SU-DHL-6 (cell line): ENCODE measurements at regions not wholly inside any gene's neighbourhood (a gene's known extent, or its start where the extent isn't known, plus 50 kb on each side); places are given as distances from the start of the nearest gene placed in this dataset.

Experiments
- H2AFZ ChIP-seq: fragments of 200-600 bp; sonication (generic); 2 replicates; pipeline ENCODE4 v1.6.1; 2014; ENCODE audit warnings: low read depth, mild to moderate bottlenecking, moderate library complexity, mixed read lengths, antibody characterized with exemption, low read length; ENCODE audit not compliant: severe bottlenecking
- H3F3A ChIP-seq: fragments of 200-600 bp; shearing (Covaris generic); 2 replicates; pipeline ENCODE4 v1.6.0; 2016; ENCODE audit warnings: antibody characterized with exemption, mild to moderate bottlenecking; ENCODE audit not compliant: insufficient read depth
- H3K27ac ChIP-seq: fragments of 200-600 bp; sonication (generic); 2 replicates; pipeline ENCODE4 v1.5.1; 2016; ENCODE audit warnings: low read depth, mild to moderate bottlenecking, low read length, moderate library complexity, mixed read lengths
- H3K27me3 ChIP-seq: fragments of 200-600 bp; sonication (generic), shearing (Covaris generic); 2 replicates; pipeline ENCODE4 v1.6.0; 2014; ENCODE audit warnings: mild to moderate bottlenecking, low read length
- H3K36me3 ChIP-seq: fragments of 200-600 bp; sonication (generic); 2 replicates; pipeline ENCODE4 v1.6.1; 2014; ENCODE audit warnings: mild to moderate bottlenecking, low read length, mixed read lengths
- H3K4me2 ChIP-seq: fragments of 300-600, 200-600 bp; shearing (Covaris generic), sonication (generic); 2 replicates; pipeline ENCODE4 v1.6.0; 2014; ENCODE audit warnings: low read length, low read depth, mild to moderate bottlenecking; ENCODE audit not compliant: poor library complexity, severe bottlenecking
- H3K4me3 ChIP-seq: fragments of 200-600 bp; sonication (generic); 2 replicates; pipeline ENCODE4 v1.5.1; 2014; ENCODE audit warnings: antibody characterized with exemption, low read length, mild to moderate bottlenecking, mixed read lengths; ENCODE audit not compliant: insufficient read depth, poor library complexity, severe bottlenecking
- H3K79me2 ChIP-seq: fragments of 200-600 bp; sonication (generic); 2 replicates; pipeline ENCODE4 v1.6.1; 2014; ENCODE audit warnings: mild to moderate bottlenecking, low read length, moderate library complexity; ENCODE audit not compliant: insufficient read depth
- H3K9ac ChIP-seq: fragments of 200-600 bp; sonication (generic); 2 replicates; pipeline ENCODE4 v1.7.0; 2014; ENCODE audit warnings: mild to moderate bottlenecking, low read length
- H3K9me2 ChIP-seq: fragments of 200-600 bp; sonication (generic); replicated peaks from 2 replicates; pipeline ENCODE4 v1.6.1; 2014; ENCODE audit warnings: low read length; ENCODE audit not compliant: insufficient read depth
- H3K9me3 ChIP-seq: fragments of 200-600 bp; sonication (generic); 2 replicates; pipeline ENCODE4 v1.6.1; 2014; ENCODE audit warnings: low read length, mixed read lengths; ENCODE audit not compliant: insufficient read depth
- H4K20me1 ChIP-seq: fragments of 200-600 bp; sonication (generic); 2 replicates; pipeline ENCODE4 v1.6.1; 2014; ENCODE audit warnings: low read depth, mild to moderate bottlenecking, antibody characterized with exemption, low read length, moderate library complexity, mixed read lengths
- EZH2phosphoT487 ChIP-seq: fragments of 200-600 bp; sonication (generic), shearing (Covaris generic); conservative IDR thresholded peaks from 2 replicates; pipeline ENCODE4 v1.6.1; 2018; ENCODE audit warnings: mild to moderate bottlenecking, antibody characterized with exemption, low read length, moderate library complexity, mixed read lengths
- TF ChIP-seq, protein P1 (sequence below): fragments of 200-600 bp; sonication (generic); IDR thresholded peaks from one replicate; pipeline ENCODE4 v1.5.1; 2017; ENCODE audit warnings: antibody characterized with exemption, mild to moderate bottlenecking, low read length, moderate library complexity; ENCODE audit not compliant: insufficient read depth, poor library complexity, severe bottlenecking

DNA sequence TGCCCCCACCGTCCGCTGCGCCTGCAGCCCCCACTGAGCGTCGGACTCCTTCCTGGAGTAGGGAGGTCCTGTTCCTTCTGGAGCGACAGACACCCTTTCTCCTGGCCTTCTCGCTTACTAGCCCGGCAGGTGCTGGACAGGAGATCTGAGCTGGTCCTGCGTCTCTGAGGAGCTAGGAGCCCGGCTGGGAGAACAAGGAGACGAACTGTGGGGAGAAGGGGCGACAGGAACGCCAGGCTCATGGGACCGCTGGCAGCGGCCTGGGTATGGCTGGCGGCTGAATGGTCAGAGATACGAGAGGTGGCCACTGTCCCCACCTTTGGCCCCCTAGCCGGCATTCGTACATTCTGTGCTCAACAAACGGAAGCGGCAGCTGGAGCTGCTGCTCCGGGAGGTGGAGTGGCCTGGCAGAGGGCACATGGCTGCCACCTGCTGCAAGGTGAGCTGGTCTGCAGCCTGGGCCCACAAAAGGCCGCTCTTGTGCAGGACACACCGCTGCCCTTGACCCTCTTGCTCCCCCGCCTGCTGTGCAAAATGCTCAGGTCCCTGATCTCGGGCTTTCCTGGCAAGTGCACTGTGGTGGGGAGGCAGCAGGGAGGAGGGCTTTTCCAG, 2066.7 kb downstream of the TP53TG3F start:
- H3K27me3 ChIP-seq: no peaks in the 10 kb centered on the region
- H3K27ac ChIP-seq: no peak overlapping the region
- H3K79me2 ChIP-seq: no peaks in the 10 kb centered on the region
- H3K4me2 ChIP-seq: no peak overlapping the region
- no peaks in the 10 kb centered on the region for H4K20me1 ChIP-seq
- H3F3A ChIP-seq: no peaks in the 10 kb centered on the region
- peaks cover 13% of the 10 kb centered on the region; the same call in 1 of the 2 replicates for H3K9me3 ChIP-seq
- no peak overlapping the region for H2AFZ ChIP-seq
- no peak overlapping the region for H3K9ac ChIP-seq
- H3K9me2 ChIP-seq: no peaks in the 10 kb centered on the region
- H3K36me3 ChIP-seq: no peaks in the 10 kb centered on the region
- no peak for TF ChIP-seq EZH2phosphoT487
- TF ChIP-seq, protein P1, sequence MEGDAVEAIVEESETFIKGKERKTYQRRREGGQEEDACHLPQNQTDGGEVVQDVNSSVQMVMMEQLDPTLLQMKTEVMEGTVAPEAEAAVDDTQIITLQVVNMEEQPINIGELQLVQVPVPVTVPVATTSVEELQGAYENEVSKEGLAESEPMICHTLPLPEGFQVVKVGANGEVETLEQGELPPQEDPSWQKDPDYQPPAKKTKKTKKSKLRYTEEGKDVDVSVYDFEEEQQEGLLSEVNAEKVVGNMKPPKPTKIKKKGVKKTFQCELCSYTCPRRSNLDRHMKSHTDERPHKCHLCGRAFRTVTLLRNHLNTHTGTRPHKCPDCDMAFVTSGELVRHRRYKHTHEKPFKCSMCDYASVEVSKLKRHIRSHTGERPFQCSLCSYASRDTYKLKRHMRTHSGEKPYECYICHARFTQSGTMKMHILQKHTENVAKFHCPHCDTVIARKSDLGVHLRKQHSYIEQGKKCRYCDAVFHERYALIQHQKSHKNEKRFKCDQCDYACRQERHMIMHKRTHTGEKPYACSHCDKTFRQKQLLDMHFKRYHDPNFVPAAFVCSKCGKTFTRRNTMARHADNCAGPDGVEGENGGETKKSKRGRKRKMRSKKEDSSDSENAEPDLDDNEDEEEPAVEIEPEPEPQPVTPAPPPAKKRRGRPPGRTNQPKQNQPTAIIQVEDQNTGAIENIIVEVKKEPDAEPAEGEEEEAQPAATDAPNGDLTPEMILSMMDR: no peak
- H3K4me3 ChIP-seq: no peak overlapping the region

DNA sequence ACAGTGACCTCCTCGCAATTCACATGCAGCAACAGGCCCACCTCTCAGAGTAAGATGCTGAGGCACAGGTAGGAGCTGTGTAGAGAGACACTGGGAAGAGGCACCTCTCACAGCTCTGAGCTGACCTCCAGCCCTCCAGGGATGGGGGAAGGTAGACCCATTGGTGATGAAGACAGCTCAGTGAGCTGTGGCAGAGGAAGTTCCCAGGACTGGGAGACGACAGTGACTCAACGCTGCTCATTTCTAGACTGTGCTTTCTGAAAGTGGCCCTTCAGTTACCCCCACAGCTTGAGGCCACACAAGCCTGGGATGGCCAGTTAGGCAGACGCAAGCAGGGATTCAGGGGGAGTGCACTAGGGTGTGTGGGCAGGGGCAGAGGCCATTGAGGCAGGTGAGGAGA, 2073.2 kb downstream of the TP53TG3F start:
- Histone ChIP-seq H3K4me2 (no peak overlapping the region), H3K27me3 (no peaks in the 10 kb centered on the region), H3K9me3 (no peaks in the 10 kb centered on the region), H4K20me1 (no peaks in the 10 kb centered on the region), H3K36me3 (no peaks in the 10 kb centered on the region), H3K79me2 (no peaks in the 10 kb centered on the region), H3K9me2 (no peaks in the 10 kb centered on the region), H3K4me3 (no peak overlapping the region), H2AFZ (no peak overlapping the region), H3F3A (no peaks in the 10 kb centered on the region), H3K27ac (no peak overlapping the region), H3K9ac (no peak overlapping the region)
- no peak for TF ChIP-seq EZH2phosphoT487
- TF ChIP-seq, protein P1: no peak

DNA sequence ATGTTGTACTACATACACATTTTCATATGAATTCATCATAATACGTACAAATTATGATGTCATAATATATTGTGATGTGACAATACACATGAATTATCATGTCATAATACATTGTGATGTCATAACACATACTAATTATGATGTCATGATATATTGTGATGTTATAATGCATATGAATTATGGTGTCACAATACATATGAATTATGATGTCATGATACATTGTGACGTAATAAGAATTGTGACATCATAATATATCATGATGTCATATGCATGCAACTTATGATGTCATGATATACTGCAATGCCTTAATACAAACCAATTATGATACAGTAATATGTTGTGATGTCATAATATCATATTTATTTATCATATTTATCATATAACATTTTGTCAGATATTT, 2074.3 kb downstream of the TP53TG3F start:
- no peak overlapping the region for H3K4me3 ChIP-seq
- no peaks in the 10 kb centered on the region for H3K27me3 ChIP-seq

More for the DNA sequence above, 2074.3 kb downstream of the TP53TG3F start:
- Histone ChIP-seq H3K36me3 (no peaks in the 10 kb centered on the region), H3K4me2 (no peak overlapping the region), H3K9me3 (no peaks in the 10 kb centered on the region), H3K79me2 (no peaks in the 10 kb centered on the region), H3F3A (no peaks in the 10 kb centered on the region), H4K20me1 (no peaks in the 10 kb centered on the region), H2AFZ (no peak overlapping the region), H3K9ac (no peak overlapping the region), H3K9me2 (no peaks in the 10 kb centered on the region), H3K27ac (no peak overlapping the region)
- TF ChIP-seq, protein P1: no peak
- no peak for TF ChIP-seq EZH2phosphoT487
